NT2/D1 (cell line): ENCODE measurements at regions not wholly inside any gene's neighbourhood (a gene's known extent, or its start where the extent isn't known, plus 50 kb on each side); places are given as distances from the start of the nearest gene placed in this dataset.

Source experiments
- SUZ12 ChIP-seq: IDR thresholded peaks from 2 replicates; pipeline ENCODE4 v1.6.1; 2011; ENCODE audit not compliant: insufficient read length, insufficient read depth; ENCODE audit errors: extremely low read depth
- YY1 ChIP-seq: IDR thresholded peaks from 2 replicates; pipeline ENCODE4 v1.6.1; 2011; ENCODE audit not compliant: insufficient read length, insufficient read depth
- ZNF274 ChIP-seq: IDR thresholded peaks from 2 replicates; pipeline ENCODE4 v1.6.1; 2011; ENCODE audit warnings: mild to moderate bottlenecking, low read depth, low read length

- no peak for TF ChIP-seq ZNF274
- no peak for TF ChIP-seq SUZ12
- no peak for TF ChIP-seq YY1
These were observed 1276.6 kb upstream of the FLRT2 start for GRCh38 chr14:84253326-84253725.
